HG03159 (cell line): ENCODE measurements at regions not wholly inside any gene's neighbourhood (a gene's known extent, or its start where the extent isn't known, plus 50 kb on each side); places are given as distances from the start of the nearest gene placed in this dataset.
"Not testable (repeated sequence)": the region's sequence is repeated elsewhere in the genome, so short reads cannot be mapped to it uniquely, and the experiment has no call there.

ENCODE experiments used
- ATAC-seq: cut with Tn5 transposase; IDR thresholded peaks from one replicate; pipeline ENCODE4 v1.9.1; 2021; ENCODE audit warnings: mild to moderate bottlenecking, moderate library complexity; ENCODE audit not compliant: unreplicated experiment

- ATAC-seq, result no peak
These were observed 124.5 kb downstream of the TLR5 start for GRCh38 chr1:223018534-223018933.

- ATAC-seq, result no peak
These were observed 123.8 kb downstream of the TLR5 start for GRCh38 chr1:223019256-223019655.

GRCh38 chr1:223020770-223021169 lies 122.3 kb downstream of the TLR5 start:
- no peak for ATAC-seq

- no peak for ATAC-seq
These were observed 120.2 kb downstream of the TLR5 start for GRCh38 chr1:223022641-223023473.

GRCh38 chr1:223023863-223024262 lies 119.2 kb downstream of the TLR5 start:
- ATAC-seq, result no peak

DNA sequence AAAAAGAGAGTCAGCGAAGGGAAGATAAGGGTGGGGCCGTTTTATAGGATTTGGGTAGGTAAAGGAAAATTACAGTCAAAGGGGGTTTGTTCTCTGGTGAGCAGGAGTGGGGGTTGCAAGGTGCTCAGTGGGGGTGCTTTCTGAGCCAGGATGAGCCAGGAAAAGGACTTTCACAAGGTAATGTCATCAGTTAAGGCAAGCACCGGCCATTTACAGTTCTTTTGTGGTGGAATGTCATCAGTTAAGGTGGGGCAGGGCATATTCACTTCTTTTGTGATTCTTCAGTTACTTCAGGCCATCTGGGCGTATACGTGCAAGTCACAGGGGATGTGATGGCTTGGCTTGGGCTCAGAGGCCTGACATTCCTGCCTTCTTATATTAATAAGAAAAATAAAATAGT lies 118.6 kb downstream of the TLR5 start:
- not testable (repeated sequence) for ATAC-seq

DNA sequence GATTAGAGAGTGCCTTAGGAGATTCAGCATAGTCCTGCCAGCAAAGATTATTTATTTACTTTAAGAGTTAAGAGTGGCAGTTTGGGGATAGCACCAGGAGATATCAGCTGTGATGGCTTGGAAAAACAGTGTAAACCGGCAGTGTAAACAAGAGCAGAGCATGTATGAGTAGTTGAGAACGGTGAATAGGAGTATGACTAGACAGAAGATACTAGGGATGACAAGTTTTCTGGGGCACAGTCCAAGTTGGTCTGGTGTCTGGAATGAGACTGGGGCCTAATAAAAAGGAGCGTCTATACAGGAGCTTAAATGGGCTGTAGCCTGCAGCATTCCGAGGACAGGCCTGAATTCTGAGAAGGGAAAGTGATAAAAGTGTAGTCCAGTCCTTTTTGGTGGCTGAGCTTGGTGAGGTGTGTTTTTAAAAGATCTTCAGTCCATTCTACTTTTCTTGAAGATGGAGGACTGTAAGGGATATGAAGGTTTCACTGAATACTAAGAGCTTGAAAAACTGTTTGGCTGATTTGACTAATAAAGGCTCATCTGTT lies 117.8 kb downstream of the TLR5 start:
- not testable (repeated sequence) for ATAC-seq

DNA sequence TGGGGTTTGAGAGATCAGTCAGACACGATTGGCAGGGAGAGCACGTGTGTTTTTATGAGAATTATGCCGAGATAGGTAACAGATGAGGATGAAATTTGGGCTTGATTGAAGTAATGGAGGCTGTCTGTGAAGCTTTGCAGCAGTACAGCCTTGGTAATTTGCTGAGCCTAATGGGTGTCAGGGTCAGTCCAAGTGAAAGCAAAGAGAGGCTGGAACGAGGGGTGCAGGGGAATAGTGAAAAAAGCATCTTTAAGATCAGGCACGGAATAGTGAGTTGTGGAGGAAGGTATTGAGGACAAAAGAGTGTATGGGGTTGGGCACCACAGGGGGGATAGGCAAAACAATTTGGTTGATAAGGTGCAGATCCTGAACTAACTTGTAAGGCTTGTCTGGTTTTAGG lies 116.4 kb downstream of the TLR5 start:
- not testable (repeated sequence) for ATAC-seq

- ATAC-seq, result no peak
These were observed 112.9 kb downstream of the TLR5 start for GRCh38 chr1:223029985-223030769.

DNA sequence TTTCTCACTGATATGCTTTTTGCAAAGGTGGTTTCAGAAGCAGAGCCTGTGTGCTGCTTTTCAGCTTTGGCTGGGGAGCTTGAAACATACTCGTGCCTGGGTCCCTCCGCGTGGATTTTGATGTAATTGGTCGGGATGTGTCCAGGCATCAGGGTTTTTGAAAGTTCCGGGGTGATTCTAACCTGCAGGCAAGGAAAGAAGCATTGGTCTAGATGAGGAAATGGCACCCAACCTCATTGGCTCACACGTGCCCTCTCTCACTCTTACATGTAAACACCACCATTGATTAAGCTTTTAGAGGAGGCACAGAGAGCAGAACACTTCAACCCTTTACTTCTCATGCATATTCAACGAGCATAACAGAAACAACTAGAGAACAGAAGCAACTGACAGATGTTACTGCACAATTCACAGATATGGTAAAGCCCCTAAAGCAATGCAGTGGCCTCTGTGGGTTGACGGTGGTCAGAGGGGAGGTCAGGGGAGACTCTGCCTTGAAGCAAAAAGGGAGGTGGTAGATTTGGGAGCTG lies 112.1 kb downstream of the TLR5 start:
- no peak for ATAC-seq

- no peak for ATAC-seq
These were observed 111.1 kb downstream of the TLR5 start for GRCh38 chr1:223031733-223032601.

DNA sequence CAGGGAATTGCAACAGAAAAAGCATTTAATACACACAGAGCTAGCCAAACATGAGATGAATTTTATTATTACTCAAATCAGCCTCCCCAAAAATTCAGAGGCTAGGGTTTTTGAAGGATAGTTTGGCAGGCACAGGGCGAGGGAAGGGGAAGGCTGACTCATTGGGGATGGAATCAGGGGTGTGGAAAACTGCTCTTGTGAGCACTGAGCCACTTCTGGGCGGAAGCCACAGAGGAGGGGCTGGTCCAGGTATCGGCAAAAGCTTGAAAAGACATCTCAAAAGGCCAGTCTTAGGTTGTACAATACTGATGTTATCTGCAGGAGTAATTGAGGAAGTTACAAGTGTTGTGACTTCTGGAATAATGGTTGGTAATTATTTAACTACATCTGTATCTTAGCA lies 109.4 kb downstream of the TLR5 start:
- ATAC-seq, result no peak

DNA sequence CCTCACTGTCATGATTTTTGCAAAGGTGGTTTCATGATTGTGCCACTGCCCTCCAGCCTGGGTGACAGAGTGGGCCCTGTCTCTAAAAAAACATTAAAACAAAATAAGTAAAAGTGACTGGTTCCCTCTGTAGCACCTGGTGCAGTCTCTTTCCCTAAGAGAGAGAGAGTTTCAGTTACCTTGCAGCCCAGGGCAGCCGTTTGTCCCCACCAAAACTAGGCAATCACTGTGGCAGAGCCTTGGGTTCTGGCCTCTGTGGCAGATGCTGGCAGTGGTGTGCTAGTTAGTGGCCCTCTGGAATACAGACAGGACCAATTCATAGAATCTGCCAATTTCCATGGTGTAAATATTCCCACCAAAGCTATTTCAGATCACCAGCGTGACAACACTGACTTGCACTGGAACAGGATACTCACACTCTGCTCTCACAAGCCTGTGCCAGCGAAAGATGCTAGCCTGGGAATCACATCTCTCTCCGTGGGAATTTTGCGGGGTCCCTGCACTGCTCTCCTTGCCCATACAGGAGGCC lies 108.7 kb downstream of the TLR5 start:
- ATAC-seq, result no peak

GRCh38 chr1:223035724-223036478 lies 107.1 kb downstream of the TLR5 start:
- ATAC-seq, result no peak

DNA sequence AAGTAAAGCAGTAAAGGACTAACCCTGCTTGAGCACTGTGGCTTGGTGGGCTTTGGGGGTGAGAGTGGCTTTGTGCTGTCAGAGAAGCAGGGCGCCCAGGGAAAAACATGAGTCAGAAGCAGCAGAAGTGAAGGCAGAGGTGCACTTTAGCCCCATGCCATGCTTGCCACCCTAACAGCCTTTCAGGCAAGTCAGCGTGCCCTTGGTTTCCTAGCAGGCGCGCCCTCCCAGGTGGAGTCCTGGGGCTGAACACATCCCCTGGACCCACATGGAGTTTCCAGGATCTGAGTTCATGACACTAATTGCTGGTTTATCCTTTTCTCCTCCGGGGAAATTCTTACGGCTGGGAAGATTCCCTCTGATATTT lies 106.6 kb downstream of the TLR5 start:
- ATAC-seq, result no peak

- no peak for ATAC-seq
These were observed 105.2 kb downstream of the TLR5 start for GRCh38 chr1:223037845-223038244.

DNA sequence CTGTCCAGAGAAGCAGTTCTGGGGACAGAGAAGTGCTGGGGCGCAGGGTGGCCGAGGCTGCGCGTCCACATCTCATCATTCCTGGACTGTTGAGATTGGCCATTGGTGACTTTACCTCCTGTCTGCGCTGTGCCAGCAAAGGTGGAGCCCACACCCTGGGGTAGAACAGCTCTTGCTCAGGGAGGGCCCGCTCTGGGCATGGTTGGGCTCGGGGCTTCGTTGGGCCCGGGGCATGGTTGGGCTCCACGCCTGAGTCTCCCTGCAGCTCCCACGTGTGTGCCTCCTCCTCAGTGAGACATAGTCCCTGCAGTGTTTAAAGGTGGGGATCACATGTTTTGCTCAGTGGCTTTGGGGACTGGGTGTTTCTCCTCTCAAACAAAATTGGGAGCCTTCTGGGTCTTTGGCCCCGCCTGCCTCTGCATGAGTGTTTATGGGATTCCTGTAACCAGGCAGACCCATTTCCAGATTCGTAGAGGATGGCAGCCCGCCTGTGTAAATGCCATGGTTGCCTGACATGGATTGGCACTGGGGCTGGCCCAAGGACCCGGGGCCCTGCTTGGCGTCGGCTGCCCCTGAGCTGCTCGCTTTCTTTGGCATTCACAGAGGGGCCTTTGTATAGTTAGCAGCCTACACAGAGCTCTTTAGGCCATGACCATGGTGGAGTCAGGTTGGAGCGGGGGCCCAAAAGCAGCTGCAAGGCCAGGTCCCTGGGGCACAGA lies 104.6 kb downstream of the TLR5 start:
- no peak for ATAC-seq

DNA sequence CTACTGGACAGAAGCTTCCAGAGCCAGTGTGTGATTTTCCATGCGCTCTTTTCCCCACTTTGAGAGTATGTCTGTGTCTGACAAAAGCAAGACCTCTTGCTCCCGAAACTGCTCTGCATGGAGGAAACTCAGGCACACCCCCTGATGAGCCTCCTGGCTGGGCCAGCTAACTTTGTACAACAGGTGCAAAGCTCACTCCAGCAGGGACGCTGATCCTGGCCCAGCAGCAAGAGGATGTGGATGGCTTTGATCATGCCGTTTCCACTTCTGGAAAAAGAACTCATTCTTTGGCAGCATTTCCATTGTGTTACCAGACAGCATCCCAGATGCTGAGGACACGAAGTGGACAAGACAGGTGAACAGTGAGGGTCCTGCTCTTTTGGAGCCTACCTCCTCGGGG lies 103.1 kb downstream of the TLR5 start:
- ATAC-seq, result no peak

DNA sequence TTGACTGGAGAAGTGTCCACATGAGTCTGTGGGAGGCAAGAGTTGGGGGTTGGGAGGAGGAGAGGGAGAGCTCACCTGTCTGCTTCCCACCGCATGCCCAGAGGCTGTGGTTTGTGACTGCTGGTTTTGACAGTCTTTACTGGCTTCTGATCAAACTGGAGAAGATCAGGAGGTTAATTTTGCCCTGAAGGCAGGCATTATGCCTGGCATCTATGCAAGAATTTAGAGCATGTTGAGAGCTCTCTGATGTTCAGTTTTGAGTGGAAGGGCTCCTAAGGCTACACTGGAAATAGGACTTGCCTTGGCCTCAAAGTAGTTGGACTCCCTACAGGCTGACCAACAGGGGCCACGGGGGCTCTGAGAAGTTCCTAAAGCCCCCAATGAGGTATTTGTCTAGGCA lies 101.6 kb downstream of the TLR5 start:
- no peak for ATAC-seq
